ENCODE measurements at regions not wholly inside any gene's neighbourhood (a gene's known extent, or its start where the extent isn't known, plus 50 kb on each side); places are given as distances from the start of the nearest gene placed in this dataset.

GRCh38 chr3:81005992-81006391, 755.5 kb downstream of the GBE1 start:
- TF ChIP-seq EZH2phosphoT487 (IDR thresholded peaks at IDR 0.05; ENCODE audit: insufficient read depth, low read depth) (no peak), EZH2 (IDR thresholded peaks at IDR 0.05; ENCODE audit: insufficient read depth, poor library complexity, severe bottlenecking) (no peak)
